Nephron (organoid): ENCODE measurements at regions not wholly inside any gene's neighbourhood (a gene's known extent, or its start where the extent isn't known, plus 50 kb on each side); places are given as distances from the start of the nearest gene placed in this dataset.

Experiments
- H3K27ac Mint-ChIP-seq, 3 experiments: 2 replicates each; pipeline ENCODE4 v1.8.0; 2020; ENCODE audit warnings: mixed read lengths in 3 of 3, mild to moderate bottlenecking in 2 of 3, moderate library complexity in 1 of 3
- H3K27me3 Mint-ChIP-seq: 2 replicates; pipeline ENCODE4 v1.8.0; 2021; ENCODE audit warnings: low read depth, mild to moderate bottlenecking, moderate library complexity, mixed read lengths
- H3K36me3 Mint-ChIP-seq: 2 replicates; pipeline ENCODE4 v1.8.0; 2020; ENCODE audit warnings: low read depth, mixed read lengths
- H3K4me1 Mint-ChIP-seq: 2 replicates; pipeline ENCODE4 v1.8.0; 2020; ENCODE audit warnings: mixed read lengths
- H3K4me3 Mint-ChIP-seq, 3 experiments: 2 replicates each; pipeline ENCODE4 v1.8.0; 2020; ENCODE audit warnings: mild to moderate bottlenecking in 3 of 3, mixed read lengths in 3 of 3, moderate library complexity in 2 of 3
- H3K9me3 Mint-ChIP-seq: 2 replicates; pipeline ENCODE4 v1.8.0; 2020; ENCODE audit warnings: mixed read lengths
- CTCF ChIP-seq, 3 experiments: fragments of 200-600 bp; sonication (generic); IDR thresholded peaks; one replicate each; pipeline ENCODE4 v1.5.0; 2021; ENCODE audit warnings: antibody characterized with exemption in 3 of 3; ENCODE audit not compliant: unreplicated experiment in 3 of 3

GRCh38 chr14:48113713-48114112 lies 438.3 kb upstream of the MDGA2 start:
- H3K27ac Mint-ChIP-seq = no peak overlapping the region
- no peaks in the 10 kb centered on the region for H3K9me3 Mint-ChIP-seq
- no peaks in the 10 kb centered on the region for H3K4me1 Mint-ChIP-seq
- no peak for TF ChIP-seq CTCF (IDR thresholded peaks at IDR 0.05; ENCODE audit: unreplicated experiment in 3 of 3)
- H3K4me3 Mint-ChIP-seq = no peak overlapping the region
- H3K27me3 Mint-ChIP-seq = no peaks in the 10 kb centered on the region
- no peaks in the 10 kb centered on the region for H3K36me3 Mint-ChIP-seq

- Mint-ChIP-seq H3K36me3 (no peaks in the 10 kb centered on the region), H3K4me3 (no peak overlapping the region)
- no peak for TF ChIP-seq CTCF (IDR thresholded peaks at IDR 0.05; ENCODE audit: unreplicated experiment in 3 of 3)
These were observed 435.7 kb upstream of the MDGA2 start for GRCh38 chr14:48111151-48111550.

GRCh38 chr14:48107646-48108045 lies 432.2 kb upstream of the MDGA2 start:
- H3K27me3 Mint-ChIP-seq = no peaks in the 10 kb centered on the region
- H3K4me1 Mint-ChIP-seq = no peaks in the 10 kb centered on the region
- H3K4me3 Mint-ChIP-seq = no peak overlapping the region
- H3K27ac Mint-ChIP-seq = no peak overlapping the region
- peaks cover 3% of the 10 kb centered on the region for H3K9me3 Mint-ChIP-seq
- no peaks in the 10 kb centered on the region for H3K36me3 Mint-ChIP-seq
- no peak for TF ChIP-seq CTCF (IDR thresholded peaks at IDR 0.05; ENCODE audit: unreplicated experiment in 3 of 3)

More at GRCh38 chr14:48111151-48111550, 435.7 kb upstream of the MDGA2 start:
- Mint-ChIP-seq H3K27me3 (no peaks in the 10 kb centered on the region), H3K9me3 (no peaks in the 10 kb centered on the region), H3K27ac (no peak overlapping the region), H3K4me1 (no peaks in the 10 kb centered on the region)

GRCh38 chr14:48096897-48097296 lies 421.5 kb upstream of the MDGA2 start:
- H3K36me3 Mint-ChIP-seq = no peaks in the 10 kb centered on the region
- H3K4me1 Mint-ChIP-seq = no peaks in the 10 kb centered on the region
- H3K27me3 Mint-ChIP-seq = no peaks in the 10 kb centered on the region
- no peak overlapping the region for H3K27ac Mint-ChIP-seq
- H3K4me3 Mint-ChIP-seq = no peak overlapping the region
- TF ChIP-seq CTCF (IDR thresholded peaks at IDR 0.05; ENCODE audit: unreplicated experiment in 3 of 3) = no peak
- peaks cover 8% of the 10 kb centered on the region for H3K9me3 Mint-ChIP-seq

GRCh38 chr14:48086516-48086915 lies 411.1 kb upstream of the MDGA2 start:
- TF ChIP-seq CTCF (IDR thresholded peaks at IDR 0.05; ENCODE audit: unreplicated experiment in 3 of 3) = no peak
- H3K4me1 Mint-ChIP-seq = no peaks in the 10 kb centered on the region
- no peaks in the 10 kb centered on the region for H3K27me3 Mint-ChIP-seq
- H3K4me3 Mint-ChIP-seq = no peak overlapping the region
- no peak overlapping the region for H3K27ac Mint-ChIP-seq
- H3K9me3 Mint-ChIP-seq = no peaks in the 10 kb centered on the region
- H3K36me3 Mint-ChIP-seq = no peaks in the 10 kb centered on the region

- H3K9me3 Mint-ChIP-seq = no peaks in the 10 kb centered on the region
- H3K36me3 Mint-ChIP-seq = no peaks in the 10 kb centered on the region
- H3K4me1 Mint-ChIP-seq = no peaks in the 10 kb centered on the region
- H3K27ac Mint-ChIP-seq = no peak overlapping the region
- no peak for TF ChIP-seq CTCF (IDR thresholded peaks at IDR 0.05; ENCODE audit: unreplicated experiment in 3 of 3)
- no peaks in the 10 kb centered on the region for H3K27me3 Mint-ChIP-seq
- H3K4me3 Mint-ChIP-seq = no peak overlapping the region
These were observed 400.1 kb upstream of the MDGA2 start for GRCh38 chr14:48075487-48075886.
